K562 (cell line): ENCODE measurements at regions not wholly inside any gene's neighbourhood (a gene's known extent, or its start where the extent isn't known, plus 50 kb on each side); places are given as distances from the start of the nearest gene placed in this dataset.

Experiments used
- ATAC-seq: fragments of 200-7000 bp; cut with Tn5 transposase; 3 replicates; pipeline ENCODE4 v1.9.1; 2020; ENCODE audit warnings: moderate library complexity
- BruUV-seq: library from RNA; stranded (reverse); fragments of 400-500 nt; replicated peaks from 2 replicates; lab custom pipeline; 2021; lab: Mats Ljungman, UMichigan
- CTCF ChIA-PET: fragments of 300-600 bp; formaldehyde crosslinking; extraction: SDS; loops from one replicate; lab custom pipeline; 2021; ENCODE audit warnings: low intra/inter-chr PET ratio; lab: Yijun Ruan, JAX
- POLR2A ChIA-PET: fragments of 300-600, 350-650 bp; sonication (Branson Sonifier 250); formaldehyde crosslinking; extraction: SDS; loops from one replicate; lab custom pipeline; 2021; ENCODE audit warnings: antibody characterized with exemption, inconsistent platforms; lab: Yijun Ruan, JAX
- DNase-seq, 4 experiments: peaks; one replicate each; pipeline versions ENCODE4 v3.0.0 to v3.0.0-alpha.2; 2011 to 2018; ENCODE audit warnings: low spot score in 3 of 4, mixed read lengths in 3 of 4; ENCODE audit errors: extremely low read depth in 1 of 4
- FAIRE-seq: peaks from 2 replicates; lab custom pipeline; 2011; peaks lifted over from hg19 to GRCh38; lab: Jason Lieb, UNC
- H2AFZ ChIP-seq: 2 replicates; pipeline ENCODE4 v1.6.0; 2011; ENCODE audit warnings: low read depth, low read length, control low read depth, inconsistent platforms
- H3K27ac ChIP-seq: fragments of 200-600 bp; 3 replicates; pipeline ENCODE4 v1.8.0; 2011; ENCODE audit warnings: low read depth, mild to moderate bottlenecking, control low read depth, inconsistent platforms, low read length, moderate library complexity, mixed read lengths; ENCODE audit errors: extremely low read depth
- H3K27me3 ChIP-seq, 2 experiments: fragments of 300-600 bp in 1 of 2; 2 replicates in 1 of 2; 3 replicates in 1 of 2; pipeline versions ENCODE4 v1.6.0 to v1.8.0; 2011; ENCODE audit warnings: inconsistent platforms in 2 of 2, low read length in 2 of 2, mild to moderate bottlenecking in 1 of 2, mixed read lengths in 1 of 2, moderate library complexity in 1 of 2; ENCODE audit not compliant: control insufficient read depth in 2 of 2, insufficient read depth in 2 of 2
- H3K36me3 ChIP-seq: fragments of 300-600 bp; 3 replicates; pipeline ENCODE4 v1.8.0; 2011; ENCODE audit warnings: mild to moderate bottlenecking, low read length, inconsistent platforms; ENCODE audit not compliant: control insufficient read depth, insufficient read depth
- H3K4me1 ChIP-seq, 2 experiments: fragments of 200-600 bp in 1 of 2; replicated peaks in 1 of 2; 2 replicates in 1 of 2; 3 replicates in 1 of 2; pipeline versions ENCODE4 v1.5.1 to v1.8.0; 2011; ENCODE audit warnings: inconsistent platforms in 2 of 2, low read length in 2 of 2, mild to moderate bottlenecking in 1 of 2, mixed read lengths in 1 of 2, moderate library complexity in 1 of 2; ENCODE audit not compliant: control insufficient read depth in 2 of 2, insufficient read depth in 2 of 2
- H3K4me2 ChIP-seq: 2 replicates; pipeline ENCODE4 v1.6.1; 2011; ENCODE audit warnings: low read length, control low read depth, inconsistent platforms, mixed read lengths; ENCODE audit not compliant: insufficient read depth
- H3K4me3 ChIP-seq: fragments of 200-600 bp; sonication (generic), shearing (Covaris generic); 2 replicates; pipeline ENCODE4 v1.5.1; 2016; ENCODE audit warnings: control low read depth, inconsistent platforms
- H3K79me2 ChIP-seq: fragments of 200-600 bp; 3 replicates; pipeline ENCODE4 v1.8.0; 2011; ENCODE audit warnings: low read length, inconsistent platforms; ENCODE audit not compliant: control insufficient read depth, insufficient read depth
- H3K9ac ChIP-seq, 2 experiments: 2 replicates each; pipeline versions ENCODE4 v1.6.0 to v1.6.1; 2011; ENCODE audit warnings: low read depth in 2 of 2, low read length in 2 of 2, control low read depth in 1 of 2, inconsistent platforms in 1 of 2, mild to moderate bottlenecking in 1 of 2, mixed read lengths in 1 of 2; ENCODE audit not compliant: insufficient read depth in 1 of 2
- H3K9me1 ChIP-seq: one replicate; pipeline ENCODE4 v1.6.0; 2011; ENCODE audit warnings: inconsistent platforms, mild to moderate bottlenecking, low read length, moderate library complexity; ENCODE audit not compliant: control insufficient read depth, insufficient read depth
- H3K9me3 ChIP-seq: replicated peaks from 2 replicates; pipeline ENCODE4 v1.5.1; 2011; ENCODE audit warnings: low read depth, low read length, inconsistent platforms; ENCODE audit not compliant: control insufficient read depth, insufficient read depth
- H4K20me1 ChIP-seq: replicated peaks from 2 replicates; pipeline ENCODE4 v1.6.1; 2011; ENCODE audit warnings: low read length, inconsistent platforms, mixed read lengths; ENCODE audit not compliant: control insufficient read depth, insufficient read depth
- ARHGAP35 ChIP-seq: fragments of 450-650 bp; IDR thresholded peaks from 2 replicates; pipeline ENCODE4 v1.6.1; 2018; ENCODE audit not compliant: partially characterized antibody
- MTA2 ChIP-seq: fragments of 450-650 bp; IDR thresholded peaks from 2 replicates; pipeline ENCODE4 v1.6.1; 2016; ENCODE audit warnings: low read depth
- MTA3 ChIP-seq: fragments of 450-650 bp; formaldehyde crosslinking; IDR thresholded peaks from 2 replicates; pipeline ENCODE4 v1.6.1; 2017; ENCODE audit warnings: mild to moderate bottlenecking, borderline replicate concordance
- NCOA6 ChIP-seq: fragments of 450-650 bp; IDR thresholded peaks from 2 replicates; pipeline ENCODE4 v1.6.1; 2017; ENCODE audit warnings: mild to moderate bottlenecking
- RBM34 ChIP-seq: fragments of 200-400 bp; formaldehyde crosslinking; IDR thresholded peaks from 2 replicates; pipeline ENCODE4 v1.6.1; 2018; ENCODE audit warnings: low read length, borderline replicate concordance; ENCODE audit not compliant: insufficient read depth
- ZEB2 ChIP-seq: fragments of 450-650 bp; IDR thresholded peaks from 2 replicates; pipeline ENCODE4 v1.6.1; 2016
- ZNF143 ChIP-seq: sonication (generic); formaldehyde crosslinking; IDR thresholded peaks from 2 replicates; pipeline ENCODE4 v1.9.0; 2022; ENCODE audit warnings: mild to moderate bottlenecking, missing genetic modification reagents
- ZNF277 ChIP-seq: fragments of 250-450 bp; sonication (Bioruptor Pico); IDR thresholded peaks from 2 replicates; pipeline ENCODE4 v1.8.0; 2022; ENCODE audit warnings: inconsistent platforms, mild to moderate bottlenecking, moderate library complexity, borderline replicate concordance
- ZNF561 ChIP-seq: fragments of 450-650 bp; formaldehyde crosslinking; conservative IDR thresholded peaks from 2 replicates; pipeline ENCODE4 v1.4.0; 2020; ENCODE audit warnings: mild to moderate bottlenecking, moderate library complexity
- ZNF57 ChIP-seq: fragments of 450-650 bp; formaldehyde crosslinking; IDR thresholded peaks from 2 replicates; pipeline ENCODE4 v1.4.0; 2020; ENCODE audit warnings: mild to moderate bottlenecking, moderate library complexity
- WGBS: fragments of 100-300 bp; shearing (Covaris generic); methylation state at CpG from one replicate; pipeline ENCODE4 v1.1.6; 2016; ENCODE audit warnings: low coverage, mixed read lengths; ENCODE audit not compliant: insufficient coverage; ENCODE audit errors: missing lambda C conversion rate; 5-methylcytosine and 5-hydroxymethylcytosine counted together
- in situ Hi-C: fragments of 300-500 bp; cut with MboI; formaldehyde crosslinking; loops from 4 replicates; pipeline ENCODE4 v1.15.0; 2018; ENCODE audit warnings: inconsistent platforms, mixed read lengths
- intact Hi-C: fragments of 100-400 bp; cut with micrococcal nuclease; formaldehyde crosslinking; loops from 2 replicates; pipeline ENCODE4 v1.14.2; 2022
- TF ChIP-seq, protein P1 (sequence below): fragments of 450-650 bp; IDR thresholded peaks from 2 replicates; pipeline ENCODE4 v1.7.1; 2018; ENCODE audit warnings: mild to moderate bottlenecking, low read depth; ENCODE audit not compliant: partially characterized antibody
- TF ChIP-seq, protein P2 (sequence below): sonication (generic); formaldehyde crosslinking; IDR thresholded peaks from 2 replicates; pipeline ENCODE4 v1.8.1; 2022; ENCODE audit warnings: missing genetic modification reagents

DNA sequence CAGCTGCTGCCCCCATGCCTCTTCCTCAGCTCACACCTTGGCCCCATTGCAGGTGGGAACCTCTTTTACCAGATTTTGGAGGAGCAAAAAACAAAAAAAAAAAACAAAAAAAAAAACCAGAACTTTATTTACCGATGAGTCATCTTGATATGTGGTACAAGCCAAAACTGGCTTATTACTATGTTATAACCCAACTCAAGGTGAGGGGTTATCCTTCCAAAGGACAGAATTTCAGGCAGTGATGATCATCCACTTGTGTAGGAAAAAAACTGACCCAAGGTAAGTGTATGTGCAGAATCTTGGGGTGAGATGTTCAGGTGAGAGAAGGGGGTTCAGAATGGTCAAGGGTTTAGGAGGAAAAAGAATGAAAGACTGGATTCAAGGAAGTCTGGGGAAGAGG is 142.6 kb upstream of the FST start:
- no peak for FAIRE-seq
- in situ Hi-C loops, result no loop called here
- CTCF ChIA-PET, result no interaction called here

More for the DNA sequence above, 142.6 kb upstream of the FST start:
- no peaks in the 10 kb centered on the region for H3K79me2 ChIP-seq
- no peak for ATAC-seq
- H3K4me3 ChIP-seq, result no peak overlapping the region
- no peak overlapping the region for H3K9ac ChIP-seq
- H3K9me1 ChIP-seq, result no peaks in the 10 kb centered on the region
- TF ChIP-seq NCOA6 (no peak), ZNF57 (CRISPR knock-in tag) (no peak), ZEB2 (no peak), MTA3 (no peak), RBM34 (no peak), ZNF561 (CRISPR knock-in tag) (no peak), MTA2 (no peak), ZNF277 (no peak), ZNF143 (CRISPR knock-in tag) (no peak), ARHGAP35 (no peak)
- TF ChIP-seq, protein P1, sequence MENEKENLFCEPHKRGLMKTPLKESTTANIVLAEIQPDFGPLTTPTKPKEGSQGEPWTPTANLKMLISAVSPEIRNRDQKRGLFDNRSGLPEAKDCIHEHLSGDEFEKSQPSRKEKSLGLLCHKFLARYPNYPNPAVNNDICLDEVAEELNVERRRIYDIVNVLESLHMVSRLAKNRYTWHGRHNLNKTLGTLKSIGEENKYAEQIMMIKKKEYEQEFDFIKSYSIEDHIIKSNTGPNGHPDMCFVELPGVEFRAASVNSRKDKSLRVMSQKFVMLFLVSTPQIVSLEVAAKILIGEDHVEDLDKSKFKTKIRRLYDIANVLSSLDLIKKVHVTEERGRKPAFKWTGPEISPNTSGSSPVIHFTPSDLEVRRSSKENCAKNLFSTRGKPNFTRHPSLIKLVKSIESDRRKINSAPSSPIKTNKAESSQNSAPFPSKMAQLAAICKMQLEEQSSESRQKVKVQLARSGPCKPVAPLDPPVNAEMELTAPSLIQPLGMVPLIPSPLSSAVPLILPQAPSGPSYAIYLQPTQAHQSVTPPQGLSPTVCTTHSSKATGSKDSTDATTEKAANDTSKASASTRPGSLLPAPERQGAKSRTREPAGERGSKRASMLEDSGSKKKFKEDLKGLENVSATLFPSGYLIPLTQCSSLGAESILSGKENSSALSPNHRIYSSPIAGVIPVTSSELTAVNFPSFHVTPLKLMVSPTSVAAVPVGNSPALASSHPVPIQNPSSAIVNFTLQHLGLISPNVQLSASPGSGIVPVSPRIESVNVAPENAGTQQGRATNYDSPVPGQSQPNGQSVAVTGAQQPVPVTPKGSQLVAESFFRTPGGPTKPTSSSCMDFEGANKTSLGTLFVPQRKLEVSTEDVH, result no peak
- TF ChIP-seq, protein P2, sequence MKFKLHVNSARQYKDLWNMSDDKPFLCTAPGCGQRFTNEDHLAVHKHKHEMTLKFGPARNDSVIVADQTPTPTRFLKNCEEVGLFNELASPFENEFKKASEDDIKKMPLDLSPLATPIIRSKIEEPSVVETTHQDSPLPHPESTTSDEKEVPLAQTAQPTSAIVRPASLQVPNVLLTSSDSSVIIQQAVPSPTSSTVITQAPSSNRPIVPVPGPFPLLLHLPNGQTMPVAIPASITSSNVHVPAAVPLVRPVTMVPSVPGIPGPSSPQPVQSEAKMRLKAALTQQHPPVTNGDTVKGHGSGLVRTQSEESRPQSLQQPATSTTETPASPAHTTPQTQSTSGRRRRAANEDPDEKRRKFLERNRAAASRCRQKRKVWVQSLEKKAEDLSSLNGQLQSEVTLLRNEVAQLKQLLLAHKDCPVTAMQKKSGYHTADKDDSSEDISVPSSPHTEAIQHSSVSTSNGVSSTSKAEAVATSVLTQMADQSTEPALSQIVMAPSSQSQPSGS, result no peak
- TF ChIP-seq, all 486 proteins: peak for 0
- H3K36me3 ChIP-seq, result no peaks in the 10 kb centered on the region
- WGBS, result 14% methylated on average over 1 of the region's 1 CpG
- DNase-seq, result no peak
- H3K4me2 ChIP-seq, result no peak overlapping the region
- no peaks in the 10 kb centered on the region for H3K9me3 ChIP-seq
- no peak overlapping the region for H3K27ac ChIP-seq
- no peaks in the 10 kb centered on the region for H3K4me1 ChIP-seq
- no TSS peak for BruUV-seq
- H2AFZ ChIP-seq, result no peak overlapping the region
- H3K27me3 ChIP-seq, result no peaks in the 10 kb centered on the region
- H4K20me1 ChIP-seq, result no peaks in the 10 kb centered on the region
- POLR2A ChIA-PET, result no interaction called here
- intact Hi-C loops, result no loop called here
